GM23338 (cell line): ENCODE measurements at regions not wholly inside any gene's neighbourhood (a gene's known extent, or its start where the extent isn't known, plus 50 kb on each side); places are given as distances from the start of the nearest gene placed in this dataset.

ENCODE experiments used
- ATAC-seq: fragments of 200-7000 bp; cut with Tn5 transposase; 3 replicates; pipeline ENCODE4 v1.9.1; 2020
- DNase-seq: peaks from one replicate; pipeline ENCODE4 v3.0.0-alpha.2; 2015; ENCODE audit warnings: low spot score
- H2AFZ ChIP-seq: fragments of 200-600 bp; sonication (generic); 2 replicates; pipeline ENCODE4 v1.8.0; 2016; ENCODE audit warnings: antibody characterized with exemption, mild to moderate bottlenecking, moderate library complexity
- H3F3A ChIP-seq: fragments of 200-600 bp; sonication (generic); replicated peaks from 2 replicates; pipeline ENCODE4 v1.8.0; 2017; ENCODE audit warnings: antibody characterized with exemption, mixed run types, low read depth
- H3K27ac ChIP-seq: fragments of 200-600 bp; sonication (generic); 2 replicates; pipeline ENCODE4 v1.6.1; 2016; ENCODE audit warnings: low read depth
- H3K27me3 ChIP-seq: fragments of 200-600 bp; sonication (generic); 2 replicates; pipeline ENCODE4 v1.8.0; 2016; ENCODE audit warnings: mild to moderate bottlenecking, mixed run types, moderate library complexity; ENCODE audit not compliant: insufficient read depth
- H3K36me3 ChIP-seq: fragments of 200-600 bp; sonication (generic); 2 replicates; pipeline ENCODE4 v1.8.0; 2016; ENCODE audit warnings: mild to moderate bottlenecking; ENCODE audit not compliant: insufficient read depth
- H3K4me1 ChIP-seq: fragments of 200-600 bp; sonication (generic); 2 replicates; pipeline ENCODE4 v1.8.0; 2016; ENCODE audit warnings: mild to moderate bottlenecking, moderate library complexity; ENCODE audit not compliant: insufficient read depth
- H3K4me2 ChIP-seq: fragments of 200-600 bp; sonication (generic); 2 replicates; pipeline ENCODE4 v1.7.1; 2017; ENCODE audit warnings: mixed run types
- H3K4me3 ChIP-seq: fragments of 200-600 bp; sonication (generic); 2 replicates; pipeline ENCODE4 v1.6.1; 2016; ENCODE audit warnings: mixed run types
- H3K79me2 ChIP-seq: fragments of 200-600 bp; sonication (generic); replicated peaks from 2 replicates; pipeline ENCODE4 v1.8.0; 2017; ENCODE audit warnings: mild to moderate bottlenecking; ENCODE audit not compliant: insufficient read depth
- H3K9me2 ChIP-seq: fragments of 200-600 bp; sonication (generic); 2 replicates; pipeline ENCODE4 v1.8.0; 2017; ENCODE audit not compliant: insufficient read depth
- H4K20me1 ChIP-seq: fragments of 200-600 bp; sonication (generic); replicated peaks from 2 replicates; pipeline ENCODE4 v1.8.0; 2017; ENCODE audit warnings: mild to moderate bottlenecking; ENCODE audit not compliant: insufficient read depth
- H3K27ac Mint-ChIP-seq: 2 replicates; pipeline ENCODE4 v1.8.0; 2020; ENCODE audit warnings: inconsistent platforms, mild to moderate bottlenecking, moderate library complexity, mixed read lengths
- H3K27me3 Mint-ChIP-seq: 3 replicates; pipeline ENCODE4 v1.8.0; 2022; ENCODE audit warnings: low read depth, mild to moderate bottlenecking, moderate library complexity, mixed read lengths, inconsistent platforms; ENCODE audit not compliant: insufficient read depth, poor library complexity
- H3K36me3 Mint-ChIP-seq: 3 replicates; pipeline ENCODE4 v1.8.0; 2021; ENCODE audit warnings: low read depth, mild to moderate bottlenecking, inconsistent platforms, moderate library complexity, mixed read lengths
- H3K4me1 Mint-ChIP-seq: 3 replicates; pipeline ENCODE4 v1.8.0; 2020; ENCODE audit warnings: mild to moderate bottlenecking, inconsistent platforms, mixed read lengths
- H3K4me3 Mint-ChIP-seq: 3 replicates; pipeline ENCODE4 v1.8.0; 2021; ENCODE audit warnings: moderate library complexity, mild to moderate bottlenecking, inconsistent platforms, mixed read lengths
- H3K9me3 Mint-ChIP-seq: 3 replicates; pipeline ENCODE4 v1.8.0; 2020; ENCODE audit warnings: moderate library complexity, mild to moderate bottlenecking, inconsistent platforms, mixed read lengths
- CREB1 ChIP-seq: fragments of 250-450 bp; sonication (Bioruptor Pico); IDR thresholded peaks from 2 replicates; pipeline ENCODE4 v1.5.0; 2020; ENCODE audit warnings: low read depth, mild to moderate bottlenecking, moderate library complexity
- CTCF ChIP-seq, 2 experiments: fragments of 200-600 bp in 1 of 2; sonication (generic) in 1 of 2; conservative IDR thresholded peaks; 2 replicates each; pipeline versions ENCODE4 v1.5.1 to v1.6.1; 2016 to 2017; ENCODE audit warnings: antibody characterized with exemption in 2 of 2, low read depth in 2 of 2, mild to moderate bottlenecking in 2 of 2, moderate library complexity in 1 of 2
- ETS1 ChIP-seq: IDR thresholded peaks from 2 replicates; pipeline ENCODE4 v1.6.1; 2016; ENCODE audit warnings: antibody characterized with exemption
- EZH2phosphoT487 ChIP-seq: fragments of 200-600 bp; sonication (generic); IDR thresholded peaks from one replicate; pipeline ENCODE4 v1.8.1; 2018; ENCODE audit warnings: antibody characterized with exemption; ENCODE audit not compliant: unreplicated experiment
- REST ChIP-seq: IDR thresholded peaks from one replicate; pipeline ENCODE4 v1.6.1; 2018; ENCODE audit warnings: antibody characterized with exemption; ENCODE audit not compliant: unreplicated experiment
- STAT1 ChIP-seq: IDR thresholded peaks from one replicate; pipeline ENCODE4 v1.6.1; 2016; ENCODE audit warnings: antibody characterized with exemption; ENCODE audit not compliant: unreplicated experiment
- ZNF114 ChIP-seq: fragments of 250-450 bp; sonication (Bioruptor Pico); IDR thresholded peaks from 2 replicates; pipeline ENCODE4 v1.5.0; 2020; ENCODE audit warnings: mild to moderate bottlenecking, moderate library complexity
- ZNF462 ChIP-seq: fragments of 250-450 bp; sonication (Bioruptor Pico); IDR thresholded peaks from 2 replicates; pipeline ENCODE4 v1.5.0; 2020; ENCODE audit warnings: mild to moderate bottlenecking, moderate library complexity

GRCh38 chr7:130914554-130915294 is 180.7 kb upstream of the KLF14 start:
- Histone ChIP-seq H3K9me2 (no peaks in the 10 kb centered on the region), H3K27me3 (no peaks in the 10 kb centered on the region), H3K79me2 (no peaks in the 10 kb centered on the region), H2AFZ (no peak overlapping the region), H3F3A (no peaks in the 10 kb centered on the region), H3K4me2 (no peak overlapping the region), H3K36me3 (no peaks in the 10 kb centered on the region), H3K4me3 (no peak overlapping the region), H3K4me1 (peaks cover 45% of the 10 kb centered on the region), H3K27ac (peak overlapping the region; percentile 78; the same call in 1 of the 2 replicates), H4K20me1 (no peaks in the 10 kb centered on the region)
- Mint-ChIP-seq H3K27ac (peak overlapping the region; percentile 88), H3K36me3 (no peaks in the 10 kb centered on the region), H3K9me3 (no peaks in the 10 kb centered on the region), H3K27me3 (peaks cover 13% of the 10 kb centered on the region), H3K4me1 (peaks cover 67% of the 10 kb centered on the region), H3K4me3 (no peak overlapping the region)
- DNase-seq (no peak), ATAC-seq (no peak)
- no peak for TF ChIP-seq EZH2phosphoT487

- Histone ChIP-seq H3K79me2 (no peaks in the 10 kb centered on the region), H3K27ac (no peak overlapping the region)
- H3K27ac Mint-ChIP-seq = peak overlapping the region; percentile 6; the same call in 1 of the 2 replicates
- no peak for TF ChIP-seq ETS1
- no peak for TF ChIP-seq CREB1
- TF ChIP-seq ZNF462 (CRISPR knock-in tag) = no peak
- no peak for TF ChIP-seq REST
- no peak for TF ChIP-seq CTCF (conservative IDR thresholded peaks at IDR 0.05; ENCODE audit: low read depth in 2 of 2)
- no peak for TF ChIP-seq STAT1
- no peak for TF ChIP-seq EZH2phosphoT487
- no peak for TF ChIP-seq ZNF114 (CRISPR knock-in tag)
These were observed 183.7 kb upstream of the KLF14 start for GRCh38 chr7:130917669-130918128.

More at GRCh38 chr7:130917669-130918128, 183.7 kb upstream of the KLF14 start:
- no peak overlapping the region for H2AFZ ChIP-seq
- ATAC-seq (no peak), DNase-seq (no peak)
- no peaks in the 10 kb centered on the region for H3K9me3 Mint-ChIP-seq
- H3K27me3 ChIP-seq = no peaks in the 10 kb centered on the region
- no peak overlapping the region for H3K4me2 ChIP-seq
- H3K36me3 Mint-ChIP-seq = no peaks in the 10 kb centered on the region
- peaks cover 61% of the 10 kb centered on the region for H3K4me1 Mint-ChIP-seq
- H3F3A ChIP-seq = no peaks in the 10 kb centered on the region
- H3K4me3 Mint-ChIP-seq = no peak overlapping the region
- H4K20me1 ChIP-seq = no peaks in the 10 kb centered on the region
- no peaks in the 10 kb centered on the region for H3K9me2 ChIP-seq
- H3K4me1 ChIP-seq = peaks cover 31% of the 10 kb centered on the region
- peaks cover 13% of the 10 kb centered on the region for H3K27me3 Mint-ChIP-seq
- no peak overlapping the region for H3K4me3 ChIP-seq
- no peaks in the 10 kb centered on the region for H3K36me3 ChIP-seq
